Activated CD4-positive, alpha-beta memory T cell treated with anti-CD3 and anti-CD28 coated beads for 36 hours (primary cell): ENCODE measurements at regions not wholly inside any gene's neighbourhood (a gene's known extent, or its start where the extent isn't known, plus 50 kb on each side); places are given as distances from the start of the nearest gene placed in this dataset.

ENCODE experiments used
- CTCF ChIA-PET: fragments of 350-600 bp; sonication (Branson Sonifier 250); formaldehyde crosslinking; loops from one replicate; lab custom pipeline; 2021; ENCODE audit warnings: antibody characterized with exemption, inconsistent platforms; lab: Charles Lee
- POLR2A ChIA-PET: fragments of 350-600 bp; sonication (Branson Sonifier 250); formaldehyde crosslinking; loops from one replicate; lab custom pipeline; 2021; ENCODE audit warnings: antibody characterized with exemption; lab: Charles Lee
- DNase-seq: peaks from one replicate; pipeline ENCODE4 v3.0.0-alpha.2; 2020
- H3K27ac Mint-ChIP-seq: one replicate; pipeline ENCODE4 v1.8.0; 2021; ENCODE audit warnings: mixed read lengths
- H3K27me3 Mint-ChIP-seq: one replicate; pipeline ENCODE4 v1.8.0; 2021; ENCODE audit warnings: mixed read lengths
- H3K36me3 Mint-ChIP-seq: one replicate; pipeline ENCODE4 v1.8.0; 2021; ENCODE audit warnings: mixed read lengths
- H3K4me1 Mint-ChIP-seq: one replicate; pipeline ENCODE4 v1.8.0; 2021; ENCODE audit warnings: low read depth, mixed read lengths
- H3K4me3 Mint-ChIP-seq: one replicate; pipeline ENCODE4 v1.8.0; 2021; ENCODE audit warnings: mild to moderate bottlenecking, mixed read lengths
- H3K9me3 Mint-ChIP-seq: one replicate; pipeline ENCODE4 v1.8.0; 2021; ENCODE audit warnings: mixed read lengths
- intact Hi-C: fragments of 100-400 bp; cut with micrococcal nuclease; formaldehyde crosslinking; loops from one replicate; pipeline ENCODE4 v1.15.1; 2023

DNA sequence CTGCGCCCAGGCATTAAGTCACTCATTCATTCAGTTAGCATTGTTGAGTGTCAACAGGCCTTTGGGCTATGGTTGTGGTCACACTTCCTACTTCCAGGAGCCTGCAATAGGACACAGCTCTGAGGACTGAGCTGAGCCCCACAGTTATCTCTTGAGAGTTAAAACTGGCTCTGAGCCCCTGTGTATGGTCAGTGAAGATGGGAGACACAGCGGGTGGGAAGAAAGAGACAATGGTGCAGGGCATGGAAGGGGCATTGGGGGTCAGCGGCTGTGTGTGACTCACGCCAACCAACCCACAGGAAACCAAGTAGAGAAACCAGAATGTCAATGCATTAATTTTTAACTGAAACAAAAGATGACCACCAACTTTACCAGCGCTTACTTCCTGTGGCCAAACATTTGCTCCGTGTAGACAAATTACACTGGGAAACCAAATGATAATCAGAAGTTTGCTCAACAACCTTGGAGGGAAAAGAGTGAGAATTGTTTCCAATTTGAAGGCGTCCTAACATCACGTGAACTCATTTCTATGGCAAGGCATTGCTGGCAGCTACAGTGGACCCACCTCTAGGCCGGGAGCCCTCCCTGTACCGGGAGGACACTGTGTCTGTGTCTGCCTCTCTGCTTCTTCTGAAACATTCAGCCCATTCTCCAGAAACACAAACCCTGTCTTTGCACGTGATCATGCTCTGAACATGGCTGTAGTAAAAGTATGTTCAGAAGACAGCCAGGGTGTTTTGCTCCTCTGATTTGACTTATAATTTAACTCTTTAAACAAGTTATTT is 212.0 kb upstream of the ID2 start:
- Mint-ChIP-seq H3K4me1 (peaks cover 53% of the 10 kb centered on the region), H3K9me3 (peaks cover 4% of the 10 kb centered on the region), H3K27ac (no peak overlapping the region), H3K36me3 (peaks cover 8% of the 10 kb centered on the region), H3K4me3 (no peak overlapping the region), H3K27me3 (no peaks in the 10 kb centered on the region)
- ChIA-PET CTCF (interaction anchor here (0.6 kb wide), 1 partner anchor 389 kb away, joined by 3 read pairs; no protein-coding TSS in a partner anchor), POLR2A (no interaction called here)
- intact Hi-C loops: no loop called here
- no peak for DNase-seq

DNA sequence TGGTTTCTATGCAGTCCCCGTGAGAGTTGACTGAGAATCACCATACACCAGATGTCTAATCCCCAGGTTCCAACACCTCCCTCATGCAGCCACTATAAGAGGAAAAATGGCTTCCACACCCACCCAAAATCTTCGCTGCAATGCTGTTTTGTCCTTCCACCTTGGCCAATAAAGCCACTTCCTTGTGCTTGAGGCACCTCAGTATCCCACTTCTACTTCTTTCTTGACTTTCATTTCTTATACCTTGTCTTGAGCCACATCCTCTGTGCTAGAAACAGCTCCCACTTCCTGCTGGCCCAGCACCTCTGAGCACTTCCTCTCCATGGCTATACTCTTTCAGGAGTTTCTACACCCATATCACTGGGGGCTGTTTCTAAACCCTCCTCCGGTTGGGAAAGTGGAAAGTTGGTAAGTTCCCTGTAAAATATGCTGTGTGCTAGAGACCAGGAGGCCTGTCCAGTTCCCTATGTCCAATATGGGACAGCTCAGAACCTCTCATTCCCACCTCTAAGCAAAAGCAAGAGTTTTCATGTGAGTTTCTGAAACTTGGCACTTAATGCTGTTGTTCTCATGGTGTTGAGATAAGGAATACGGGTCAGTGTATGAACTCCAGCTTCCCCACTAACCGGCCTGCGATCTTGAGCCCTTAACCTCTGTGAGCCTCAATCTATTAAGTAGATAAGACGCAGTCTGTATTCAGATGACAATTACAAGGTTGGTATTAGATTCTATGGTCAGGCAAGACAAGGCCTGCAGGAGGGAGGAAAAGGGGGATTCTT is 209.1 kb upstream of the ID2 start:
- CTCF ChIA-PET: interaction anchor here (1.1 kb wide), 1 partner anchor 9 kb away, joined by 3 read pairs; no protein-coding TSS in a partner anchor
- peak; percentile 53 for DNase-seq
- peaks cover 6% of the 10 kb centered on the region for H3K36me3 Mint-ChIP-seq
- peaks cover 78% of the 10 kb centered on the region for H3K4me1 Mint-ChIP-seq
- intact Hi-C loops: loop anchor here (1.0 kb wide), 2 partner anchors 9 to 135 kb away; no protein-coding TSS in a partner anchor
- POLR2A ChIA-PET: interaction anchor here (0.8 to 4.7 kb wide), 7 partner anchors 8 to 212 kb away, joined by 3 to 20 read pairs (median 4); partner anchors contain the start of gene ID2
- no peaks in the 10 kb centered on the region for H3K27me3 Mint-ChIP-seq
- peak overlapping the region; percentile 83 for H3K27ac Mint-ChIP-seq
- H3K9me3 Mint-ChIP-seq: no peaks in the 10 kb centered on the region
- H3K4me3 Mint-ChIP-seq: no peak overlapping the region

DNA sequence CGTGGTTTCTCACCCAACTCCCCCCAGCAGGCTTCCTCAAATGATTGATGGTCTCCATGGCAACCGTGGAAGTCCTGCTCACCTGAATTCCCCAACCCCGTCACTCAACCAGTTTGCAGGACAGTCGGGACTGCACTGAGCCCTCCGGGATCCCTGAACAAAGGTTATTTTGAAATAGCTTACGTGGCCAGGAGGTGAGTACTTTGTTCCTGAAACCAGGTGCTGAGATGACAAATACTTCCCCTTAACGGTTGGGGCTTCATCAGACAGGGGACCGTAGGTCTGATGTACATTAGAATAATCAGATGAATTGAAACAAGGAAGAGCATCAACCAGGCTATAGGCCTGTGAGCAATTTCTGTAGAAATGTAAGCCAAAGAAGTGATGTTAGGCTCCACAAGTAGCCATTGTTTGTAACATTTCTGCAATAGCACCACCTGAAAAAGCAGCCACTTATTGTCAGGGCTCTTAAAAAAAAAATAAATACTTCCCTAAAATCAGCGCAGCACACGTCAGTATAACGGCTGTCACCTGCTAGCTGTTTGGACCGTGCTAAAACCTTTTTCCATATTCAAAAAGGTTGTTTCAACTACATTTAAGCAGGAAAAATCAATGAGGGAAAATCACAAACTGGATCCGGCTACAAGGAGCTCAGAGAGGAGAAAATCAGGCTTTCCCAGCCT is 206.4 kb upstream of the ID2 start:
- no peaks in the 10 kb centered on the region for H3K27me3 Mint-ChIP-seq
- peak overlapping the region; percentile 16 for H3K4me3 Mint-ChIP-seq
- H3K36me3 Mint-ChIP-seq: peaks cover 5% of the 10 kb centered on the region
- H3K9me3 Mint-ChIP-seq: no peaks in the 10 kb centered on the region
- ChIA-PET POLR2A (interaction anchor here (1.1 to 4.7 kb wide), 6 partner anchors 10 to 210 kb away, joined by 3 to 20 read pairs (median 4); no protein-coding TSS in a partner anchor), CTCF (interaction anchor here (0.6 to 1.4 kb wide), 3 partner anchors 15 to 69 kb away, joined by 3 to 5 read pairs (median 3); no protein-coding TSS in a partner anchor)
- DNase-seq: peak; percentile 76
- intact Hi-C loops: loop anchor here (1.0 kb wide), 4 partner anchors 13 to 68 kb away; no protein-coding TSS in a partner anchor
- peak overlapping the region; percentile 84 for H3K27ac Mint-ChIP-seq
- peaks cover 92% of the 10 kb centered on the region for H3K4me1 Mint-ChIP-seq

DNA sequence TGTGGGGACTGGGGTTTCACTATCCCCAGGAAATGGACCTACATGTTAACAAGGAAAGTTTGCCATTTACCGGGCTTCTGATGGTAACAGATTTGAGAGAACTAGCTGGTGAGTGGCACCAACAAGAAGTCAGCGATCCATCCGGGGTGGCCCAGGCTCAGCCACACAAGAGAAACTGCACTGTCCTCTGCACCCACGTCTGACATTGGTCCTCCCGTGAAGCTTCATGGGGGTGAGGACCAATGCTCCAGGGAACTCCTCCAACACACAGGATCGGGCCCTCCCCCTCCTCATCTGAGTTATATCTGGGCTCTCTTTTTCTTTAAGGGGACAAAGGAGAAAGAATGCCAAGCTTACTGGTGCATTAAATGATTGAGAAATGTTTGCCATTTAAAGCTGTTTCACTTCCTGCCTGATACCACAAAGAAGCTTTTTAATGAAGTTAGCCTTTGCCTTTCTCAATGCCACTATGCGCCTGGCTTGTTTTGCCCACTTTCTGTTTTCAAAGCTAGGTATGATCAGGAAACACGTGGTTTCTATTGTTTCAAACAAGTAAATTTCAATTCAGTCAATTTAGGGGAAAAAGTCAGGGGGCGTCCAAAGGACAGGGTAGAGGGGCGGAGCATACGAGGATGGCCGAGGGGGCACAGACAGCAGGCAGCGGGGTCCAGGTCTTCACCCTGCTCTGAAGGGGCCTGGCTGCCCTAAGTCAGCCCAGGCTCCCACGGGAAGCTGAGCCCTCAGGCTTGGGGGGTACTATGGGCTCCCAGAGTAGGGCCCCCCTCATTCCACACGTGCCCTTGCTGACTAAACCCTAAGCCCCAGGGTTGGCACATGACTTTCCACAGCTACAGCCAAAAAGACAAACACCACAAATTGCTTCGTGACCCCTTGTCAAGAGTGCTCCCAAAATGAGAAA is 204.0 kb upstream of the ID2 start:
- H3K4me3 Mint-ChIP-seq: peak overlapping the region; percentile 60

DNA sequence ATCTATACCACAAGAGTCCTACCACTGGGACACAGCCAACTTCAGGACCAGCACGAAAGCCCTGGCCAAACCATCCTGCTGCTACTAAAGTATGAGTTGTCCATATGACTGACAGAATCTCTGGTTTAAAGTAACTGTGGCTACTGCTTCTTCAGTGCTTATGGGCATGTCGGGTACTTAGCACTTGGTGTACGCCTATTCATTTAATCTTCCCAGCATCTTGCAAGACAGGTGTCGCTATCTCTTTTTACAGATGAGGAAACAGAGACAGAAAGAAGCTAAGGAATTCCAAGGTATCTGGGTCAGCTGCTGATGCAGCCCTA is 203.4 kb upstream of the ID2 start:
- CTCF ChIA-PET: interaction anchor here (0.7 to 2.2 kb wide), 3 partner anchors 61 to 66 kb away, joined by 3 to 9 read pairs (median 6); no protein-coding TSS in a partner anchor
- POLR2A ChIA-PET: interaction anchor here (1.0 to 2.7 kb wide), 7 partner anchors 10 to 206 kb away, joined by 3 to 32 read pairs (median 7); partner anchors contain the start of gene ID2
- Mint-ChIP-seq H3K27ac (peak overlapping the region; percentile 90), H3K36me3 (peaks cover 7% of the 10 kb centered on the region), H3K27me3 (no peaks in the 10 kb centered on the region), H3K4me1 (peaks cover 92% of the 10 kb centered on the region), H3K9me3 (no peaks in the 10 kb centered on the region), H3K4me3 (no peak overlapping the region)
- DNase-seq: no peak
- intact Hi-C loops: no loop called here

More for the DNA sequence above, 204.0 kb upstream of the ID2 start:
- Mint-ChIP-seq H3K9me3 (no peaks in the 10 kb centered on the region), H3K36me3 (peaks cover 5% of the 10 kb centered on the region), H3K4me1 (peaks cover 91% of the 10 kb centered on the region), H3K27me3 (no peaks in the 10 kb centered on the region), H3K27ac (peak overlapping the region; percentile 90)
- intact Hi-C loops: loop anchor here (1.0 kb wide), 1 partner anchor 69 kb away; no protein-coding TSS in a partner anchor
- ChIA-PET POLR2A (interaction anchor here (0.9 to 2.7 kb wide), 9 partner anchors 10 to 207 kb away, joined by 3 to 32 read pairs (median 4); partner anchors contain the start of gene ID2), CTCF (interaction anchor here (0.7 to 2.2 kb wide), 4 partner anchors 62 to 207 kb away, joined by 3 to 9 read pairs (median 4); no protein-coding TSS in a partner anchor)
- DNase-seq: peak; percentile 51

DNA sequence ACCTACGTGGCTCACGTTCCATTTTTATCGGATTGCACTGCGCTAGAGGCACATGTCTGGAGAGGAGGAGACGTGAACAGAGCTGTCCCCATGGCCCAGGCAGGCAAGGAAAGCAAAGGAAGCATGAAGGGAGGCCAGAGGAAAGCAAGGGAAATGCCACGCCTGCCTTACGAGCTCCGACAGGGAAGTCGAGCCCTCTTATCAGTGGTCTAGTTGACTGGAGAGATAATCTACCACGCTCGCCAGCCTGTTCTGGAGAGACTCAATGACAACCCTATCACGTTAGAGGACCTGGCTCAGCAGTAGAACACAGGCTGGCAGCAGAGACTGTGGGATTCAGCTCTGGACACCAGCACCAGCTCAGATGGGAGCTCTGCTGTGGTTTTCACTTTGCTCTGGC is 202.6 kb upstream of the ID2 start:
- H3K36me3 Mint-ChIP-seq: peaks cover 4% of the 10 kb centered on the region
- no peaks in the 10 kb centered on the region for H3K9me3 Mint-ChIP-seq
- ChIA-PET POLR2A (interaction anchor here (0.6 to 2.7 kb wide), 3 partner anchors 9 to 203 kb away, joined by 4 to 16 read pairs (median 16); partner anchors contain the start of gene ID2), CTCF (interaction anchor here (2.2 kb wide), 1 partner anchor 66 kb away, joined by 6 read pairs; no protein-coding TSS in a partner anchor)
- H3K27me3 Mint-ChIP-seq: no peaks in the 10 kb centered on the region
- no peak for DNase-seq
- intact Hi-C loops: no loop called here
- peak overlapping the region; percentile 46 for H3K27ac Mint-ChIP-seq
- H3K4me1 Mint-ChIP-seq: peaks cover 89% of the 10 kb centered on the region
- no peak overlapping the region for H3K4me3 Mint-ChIP-seq

DNA sequence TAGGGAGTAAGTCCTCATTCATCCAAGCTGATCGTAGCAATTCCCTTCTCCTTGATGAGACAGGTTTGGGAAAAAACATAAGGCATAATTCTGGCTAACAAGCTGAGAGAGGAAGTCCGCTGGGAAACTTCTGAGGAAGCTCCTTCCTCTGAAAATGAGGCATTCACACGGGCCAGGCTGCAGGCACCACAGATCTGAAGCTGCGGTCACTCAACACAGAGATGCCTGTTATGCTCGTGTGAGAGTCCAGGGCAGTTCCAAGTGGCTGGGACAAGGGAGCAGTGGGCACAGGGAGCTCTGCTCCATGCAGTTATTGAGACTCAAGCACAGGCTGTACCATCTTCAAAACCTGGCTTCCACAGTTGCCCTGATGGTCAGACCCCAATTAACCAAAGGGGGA is 200.9 kb upstream of the ID2 start:
- no peak for DNase-seq
- no peak overlapping the region for H3K4me3 Mint-ChIP-seq
- intact Hi-C loops: loop anchor here (1.0 to 10.0 kb wide), 7 partner anchors 9 to 549 kb away; no protein-coding TSS in a partner anchor
- ChIA-PET CTCF (interaction anchor here (0.8 to 2.9 kb wide), 6 partner anchors 9 to 201 kb away, joined by 3 to 20 read pairs (median 3); partner anchors contain the start of gene ID2), POLR2A (interaction anchor here (0.6 to 3.4 kb wide), 7 partner anchors 8 to 634 kb away, joined by 3 to 33 read pairs (median 13); partner anchors contain the start of gene ID2)
- H3K36me3 Mint-ChIP-seq: peaks cover 2% of the 10 kb centered on the region
- no peaks in the 10 kb centered on the region for H3K9me3 Mint-ChIP-seq
- H3K4me1 Mint-ChIP-seq: peaks cover 88% of the 10 kb centered on the region
- H3K27ac Mint-ChIP-seq: peak overlapping the region; percentile 73
- H3K27me3 Mint-ChIP-seq: no peaks in the 10 kb centered on the region

DNA sequence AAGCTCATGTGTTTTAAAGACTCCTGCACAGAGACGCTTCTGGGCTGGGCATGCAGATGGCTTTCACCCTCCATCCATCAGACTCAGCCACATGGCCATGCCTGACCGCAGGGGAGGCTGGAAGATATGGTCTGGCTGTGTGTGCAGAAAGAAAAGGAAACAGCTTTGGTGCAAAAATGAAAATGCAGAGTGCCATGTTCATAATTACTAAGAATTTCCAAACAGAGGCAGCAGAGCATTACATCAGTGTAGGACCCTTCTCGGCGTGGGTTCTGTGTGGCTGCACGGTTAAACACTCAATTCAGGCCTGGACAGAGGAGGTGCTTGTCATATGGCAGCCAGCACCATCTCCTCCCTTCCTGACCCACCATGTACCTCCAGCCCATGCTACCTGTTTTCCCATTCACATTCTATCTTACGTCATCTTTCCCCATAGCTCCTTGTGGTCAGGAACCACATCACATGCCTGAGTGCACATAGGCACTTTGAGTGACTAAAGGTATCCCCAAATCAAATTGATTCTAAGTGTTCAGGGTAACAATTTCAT is 200.3 kb upstream of the ID2 start:
- POLR2A ChIA-PET: interaction anchor here (0.6 to 3.4 kb wide), 10 partner anchors 9 to 634 kb away, joined by 3 to 33 read pairs (median 8); partner anchors contain the start of gene ID2
- H3K9me3 Mint-ChIP-seq: no peaks in the 10 kb centered on the region
- peaks cover 88% of the 10 kb centered on the region for H3K4me1 Mint-ChIP-seq
- peaks cover 3% of the 10 kb centered on the region for H3K36me3 Mint-ChIP-seq
- H3K27ac Mint-ChIP-seq: peak overlapping the region; percentile 73
- intact Hi-C loops: loop anchor here (1.0 to 10.0 kb wide), 7 partner anchors 9 to 549 kb away; no protein-coding TSS in a partner anchor
- no peak overlapping the region for H3K4me3 Mint-ChIP-seq
- no peaks in the 10 kb centered on the region for H3K27me3 Mint-ChIP-seq
- peak; percentile 73 for DNase-seq
- CTCF ChIA-PET: interaction anchor here (0.8 to 2.9 kb wide), 6 partner anchors 9 to 200 kb away, joined by 3 to 20 read pairs (median 3); partner anchors contain the start of gene ID2

DNA sequence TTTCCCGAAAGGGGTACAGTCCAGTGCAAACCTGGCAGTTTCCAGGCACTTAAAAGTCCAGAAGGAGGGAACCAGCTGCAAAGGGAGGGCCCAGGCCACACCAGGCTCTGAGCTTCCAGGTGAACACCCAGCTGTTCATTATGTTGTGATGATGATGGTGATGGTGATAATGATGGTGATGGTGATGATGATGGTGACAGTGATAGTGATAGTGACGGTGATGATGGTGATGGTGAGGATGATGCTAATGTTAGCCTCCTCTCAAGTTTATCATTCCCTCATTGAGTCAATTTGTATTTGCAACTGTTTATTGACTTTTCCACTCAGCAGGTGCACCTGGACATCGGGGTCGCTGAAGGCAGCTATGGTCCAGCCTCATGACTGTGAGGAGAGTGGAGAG is 199.4 kb upstream of the ID2 start:
- intact Hi-C loops: loop anchor here (5.0 to 10.0 kb wide), 3 partner anchors 180 to 550 kb away; no protein-coding TSS in a partner anchor
- peak overlapping the region; percentile 73 for H3K27ac Mint-ChIP-seq
- no peaks in the 10 kb centered on the region for H3K27me3 Mint-ChIP-seq
- H3K36me3 Mint-ChIP-seq: peaks cover 5% of the 10 kb centered on the region
- no peak overlapping the region for H3K4me3 Mint-ChIP-seq
- no peaks in the 10 kb centered on the region for H3K9me3 Mint-ChIP-seq
- POLR2A ChIA-PET: interaction anchor here (1.1 to 3.4 kb wide), 9 partner anchors 11 to 202 kb away, joined by 3 to 33 read pairs (median 8); partner anchors contain the start of gene ID2
- H3K4me1 Mint-ChIP-seq: peaks cover 88% of the 10 kb centered on the region
- no peak for DNase-seq
- CTCF ChIA-PET: interaction anchor here (2.9 kb wide), 1 partner anchor 62 kb away, joined by 20 read pairs; no protein-coding TSS in a partner anchor
